Activated CD8-positive, alpha-beta T cell treated with anti-CD3 and anti-CD28 coated beads, Interleukin-2, amount 10 ng/mL, durations not matched to agents 7 days and 5 days (primary cell): ENCODE measurements at regions not wholly inside any gene's neighbourhood (a gene's known extent, or its start where the extent isn't known, plus 50 kb on each side); places are given as distances from the start of the nearest gene placed in this dataset.
"Not testable (repeated sequence)": the region's sequence is repeated elsewhere in the genome, so short reads cannot be mapped to it uniquely, and the experiment has no call there.

Experiments
- ATAC-seq: fragments of 150-1000 bp; cut with Tn5 transposase; one replicate; pipeline ENCODE4 v1.10.0; 2021; ENCODE audit warnings: moderate library complexity
- CTCF ChIA-PET: fragments of 350-600 bp; sonication (Branson Sonifier 250); formaldehyde crosslinking; loops from one replicate; lab custom pipeline; 2021; ENCODE audit warnings: antibody characterized with exemption; lab: Charles Lee
- POLR2A ChIA-PET: fragments of 350-600 bp; sonication (Branson Sonifier 250); formaldehyde crosslinking; loops from one replicate; lab custom pipeline; 2021; ENCODE audit warnings: antibody characterized with exemption; lab: Charles Lee
- DNase-seq: peaks from one replicate; pipeline ENCODE4 v3.0.0-alpha.2; 2020
- H3K27ac Mint-ChIP-seq: one replicate; pipeline ENCODE4 v1.8.0; 2021; ENCODE audit warnings: mild to moderate bottlenecking, mixed read lengths
- H3K27me3 Mint-ChIP-seq: one replicate; pipeline ENCODE4 v1.8.0; 2021; ENCODE audit warnings: low read depth, mixed read lengths
- H3K36me3 Mint-ChIP-seq: one replicate; pipeline ENCODE4 v1.8.0; 2021; ENCODE audit warnings: low read depth, mixed read lengths
- H3K4me1 Mint-ChIP-seq: one replicate; pipeline ENCODE4 v1.8.0; 2021; ENCODE audit warnings: low read depth, mixed read lengths
- H3K4me3 Mint-ChIP-seq: one replicate; pipeline ENCODE4 v1.8.0; 2021; ENCODE audit warnings: mild to moderate bottlenecking, mixed read lengths
- H3K9me3 Mint-ChIP-seq: one replicate; pipeline ENCODE4 v1.8.0; 2022; ENCODE audit warnings: mixed read lengths; ENCODE audit not compliant: insufficient read depth

- DNase-seq, ATAC-seq, H3K4me3 Mint-ChIP-seq, H3K9me3 Mint-ChIP-seq, H3K27me3 Mint-ChIP-seq, H3K36me3 Mint-ChIP-seq, CTCF ChIA-PET, H3K27ac Mint-ChIP-seq, POLR2A ChIA-PET, H3K4me1 Mint-ChIP-seq: not testable (repeated sequence)
Observed at GRCh38 chr2:101645886-101646285, 51.6 kb upstream of the MAP4K4 start.

DNA sequence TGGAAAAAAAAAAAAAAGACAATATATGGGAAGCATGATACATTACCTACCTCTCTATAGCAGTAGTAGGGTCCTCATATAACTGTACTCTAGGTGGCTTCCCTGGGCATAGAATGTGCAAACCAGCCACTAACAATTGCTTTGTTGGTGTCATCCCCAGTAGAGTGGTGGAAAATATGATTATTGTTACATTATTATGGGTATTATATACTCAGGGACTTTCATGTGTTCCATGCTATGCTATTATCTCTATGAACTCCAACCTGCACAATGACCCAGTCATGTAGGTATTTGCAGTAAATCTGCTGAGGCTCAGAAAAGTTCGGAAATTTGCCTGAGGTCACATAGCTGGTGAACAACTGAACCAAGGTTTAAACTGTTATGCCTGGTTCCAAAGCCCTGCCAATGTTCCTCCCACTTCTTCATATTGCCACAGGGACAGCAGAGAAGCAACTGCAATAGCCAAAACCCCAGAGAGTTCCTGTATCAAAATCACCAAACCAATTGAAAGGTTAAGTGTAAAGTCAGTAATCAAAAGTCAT lies 52.6 kb upstream of the MAP4K4 start:
- Mint-ChIP-seq H3K27ac (no peak overlapping the region), H3K27me3 (no peaks in the 10 kb centered on the region), H3K9me3 (no peaks in the 10 kb centered on the region), H3K4me1 (no peaks in the 10 kb centered on the region), H3K4me3 (no peak overlapping the region), H3K36me3 (no peaks in the 10 kb centered on the region)
- DNase-seq (no peak), ATAC-seq (no peak)
- POLR2A ChIA-PET = no interaction called here
- CTCF ChIA-PET = no interaction called here

DNA sequence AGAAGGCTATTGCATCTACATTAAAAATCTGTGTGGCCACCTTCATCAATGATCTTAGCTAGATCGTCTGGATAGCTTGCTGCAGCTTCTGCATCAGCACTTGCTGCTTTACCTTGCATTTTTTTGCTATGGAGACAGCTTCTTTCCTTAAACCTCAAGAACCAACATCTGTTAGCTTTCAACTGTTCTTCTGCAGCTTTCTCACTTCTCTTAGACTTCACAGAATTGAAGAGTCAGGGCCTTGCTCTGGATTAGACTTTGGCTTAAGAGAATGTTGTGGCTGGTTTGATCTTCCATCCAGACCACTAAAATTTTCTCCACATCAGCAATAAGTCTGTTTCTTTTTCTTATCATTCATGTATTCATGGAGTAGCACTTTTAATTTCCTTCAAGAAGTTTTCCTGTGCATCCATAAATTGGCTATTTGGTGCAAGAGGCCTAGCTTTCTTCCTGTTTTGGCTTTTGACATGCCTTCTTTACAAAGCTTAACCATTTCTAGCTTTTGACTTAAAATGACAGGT lies 54.4 kb upstream of the MAP4K4 start:
- Mint-ChIP-seq H3K27ac (no peak overlapping the region), H3K4me1 (no peaks in the 10 kb centered on the region), H3K27me3 (no peaks in the 10 kb centered on the region), H3K4me3 (no peak overlapping the region), H3K9me3 (no peaks in the 10 kb centered on the region), H3K36me3 (no peaks in the 10 kb centered on the region)
- ATAC-seq (no peak), DNase-seq (no peak)
- ChIA-PET CTCF (interaction anchor here (1.0 to 1.1 kb wide), 2 partner anchors 156 to 244 kb away, joined by 3 read pairs; no protein-coding TSS in a partner anchor), POLR2A (no interaction called here)

GRCh38 chr2:101638817-101639605 lies 58.5 kb upstream of the MAP4K4 start:
- Mint-ChIP-seq H3K36me3 (no peaks in the 10 kb centered on the region), H3K4me3 (no peak overlapping the region), H3K9me3 (no peaks in the 10 kb centered on the region), H3K27ac (no peak overlapping the region), H3K27me3 (no peaks in the 10 kb centered on the region), H3K4me1 (no peaks in the 10 kb centered on the region)
- ATAC-seq = no peak
- CTCF ChIA-PET = no interaction called here
- no peak for DNase-seq
- POLR2A ChIA-PET = no interaction called here

- Mint-ChIP-seq H3K27me3 (no peaks in the 10 kb centered on the region), H3K4me1 (no peaks in the 10 kb centered on the region), H3K36me3 (no peaks in the 10 kb centered on the region), H3K9me3 (no peaks in the 10 kb centered on the region), H3K4me3 (no peak overlapping the region), H3K27ac (no peak overlapping the region)
- ChIA-PET CTCF (no interaction called here), POLR2A (no interaction called here)
- no peak for DNase-seq
- ATAC-seq = no peak
Observed at GRCh38 chr2:101638181-101638711, 59.3 kb upstream of the MAP4K4 start.

GRCh38 chr2:101630224-101630949 lies 67.1 kb upstream of the MAP4K4 start:
- Mint-ChIP-seq H3K27ac (no peak overlapping the region), H3K4me3 (no peak overlapping the region), H3K4me1 (no peaks in the 10 kb centered on the region), H3K36me3 (no peaks in the 10 kb centered on the region), H3K27me3 (no peaks in the 10 kb centered on the region), H3K9me3 (no peaks in the 10 kb centered on the region)
- CTCF ChIA-PET = interaction anchor here (1.0 kb wide), 1 partner anchor 9 kb away, joined by 3 read pairs; no protein-coding TSS in a partner anchor
- POLR2A ChIA-PET = no interaction called here
- no peak for ATAC-seq
- DNase-seq = no peak

DNA sequence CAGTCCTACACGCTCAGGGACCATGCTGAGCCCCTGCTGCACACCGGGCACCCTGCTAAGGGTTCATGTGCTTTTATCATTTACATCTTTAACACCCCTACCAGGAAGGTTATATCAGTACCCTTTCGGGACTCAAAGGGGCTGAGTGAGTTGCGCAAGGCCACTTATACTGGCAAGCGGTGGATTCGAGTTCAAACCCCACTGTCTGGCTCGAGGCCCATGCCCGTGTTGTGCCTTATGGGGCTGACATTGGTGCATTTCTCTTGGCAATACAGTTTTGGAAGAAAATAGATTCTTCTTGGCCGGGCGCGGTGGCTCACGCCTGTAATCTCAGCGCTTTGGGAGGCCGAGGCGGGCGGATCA lies 69.5 kb upstream of the MAP4K4 start:
- no peaks in the 10 kb centered on the region for H3K27me3 Mint-ChIP-seq
- ChIA-PET CTCF (no interaction called here), POLR2A (no interaction called here)
- H3K4me3 Mint-ChIP-seq = no peak overlapping the region
- no peak overlapping the region for H3K27ac Mint-ChIP-seq
- H3K9me3 Mint-ChIP-seq = no peaks in the 10 kb centered on the region
- no peak for ATAC-seq
- no peaks in the 10 kb centered on the region for H3K36me3 Mint-ChIP-seq
- DNase-seq = no peak
- H3K4me1 Mint-ChIP-seq = peaks cover 9% of the 10 kb centered on the region

DNA sequence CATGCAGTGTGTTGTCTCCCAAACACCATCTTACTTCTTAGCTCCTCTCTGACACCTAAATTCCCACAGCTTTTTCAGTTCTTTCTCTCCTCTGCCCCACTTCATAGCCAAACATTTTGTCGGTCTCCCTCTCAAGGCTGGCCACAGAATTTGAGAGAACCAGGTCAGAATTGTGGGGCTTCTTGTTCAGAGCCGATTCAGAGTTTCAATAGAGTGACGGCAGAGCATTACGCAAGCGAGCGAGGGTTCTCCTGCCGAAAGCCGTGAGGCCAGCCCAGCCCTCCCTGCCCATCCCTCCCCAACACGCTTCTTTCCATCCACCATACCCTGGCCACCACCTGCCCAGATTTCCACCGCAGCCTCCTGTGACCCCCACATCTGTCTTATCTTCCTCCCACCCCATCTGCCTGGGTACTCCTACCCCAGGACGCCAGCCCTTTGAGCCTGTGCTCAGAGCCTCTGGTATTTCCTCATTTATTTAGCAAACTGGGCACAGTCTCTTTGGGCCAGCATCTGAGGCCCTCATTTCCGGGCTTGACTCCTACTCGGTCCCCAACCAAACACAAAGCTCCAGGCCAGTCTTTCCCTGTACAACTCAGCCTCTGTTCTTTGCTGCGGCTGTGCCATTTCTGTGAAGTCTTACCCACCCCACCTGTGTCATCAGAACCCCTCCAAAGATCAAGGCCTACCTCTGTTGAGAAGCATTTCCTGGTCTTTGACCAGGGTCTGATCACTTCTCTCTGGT lies 70.0 kb upstream of the MAP4K4 start:
- Mint-ChIP-seq H3K27me3 (no peaks in the 10 kb centered on the region), H3K4me3 (no peak overlapping the region), H3K27ac (no peak overlapping the region), H3K9me3 (no peaks in the 10 kb centered on the region), H3K4me1 (peaks cover 14% of the 10 kb centered on the region), H3K36me3 (no peaks in the 10 kb centered on the region)
- ATAC-seq (no peak), DNase-seq (no peak)
- CTCF ChIA-PET = no interaction called here
- POLR2A ChIA-PET = no interaction called here

DNA sequence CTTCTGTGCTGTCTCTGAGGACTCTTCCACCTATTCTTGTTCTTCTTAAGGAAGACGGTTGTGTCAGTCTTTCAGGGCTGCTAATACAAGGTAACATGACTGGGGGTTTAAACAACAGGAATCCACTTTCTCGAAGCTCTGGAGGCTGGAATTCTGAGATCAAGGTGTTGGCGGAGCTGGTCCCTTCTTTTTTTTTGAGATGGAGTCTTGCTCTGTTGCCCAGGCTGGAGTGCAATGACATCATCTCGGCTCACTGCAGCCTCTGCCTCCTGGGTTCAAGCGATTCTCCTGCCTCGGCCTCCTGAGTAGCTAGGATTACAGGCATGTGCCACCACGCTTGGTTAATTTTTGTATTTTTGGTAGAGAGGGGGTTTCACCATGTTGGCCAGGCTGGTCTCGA lies 71.7 kb upstream of the MAP4K4 start:
- CTCF ChIA-PET = not testable (repeated sequence)

GRCh38 chr2:101625387-101625786 lies 72.1 kb upstream of the MAP4K4 start:
- ChIA-PET POLR2A (no interaction called here), CTCF (no interaction called here)
- no peak for DNase-seq
- Mint-ChIP-seq H3K4me1 (peaks cover 15% of the 10 kb centered on the region), H3K27ac (no peak overlapping the region), H3K4me3 (no peak overlapping the region), H3K27me3 (no peaks in the 10 kb centered on the region), H3K36me3 (no peaks in the 10 kb centered on the region), H3K9me3 (no peaks in the 10 kb centered on the region)
- ATAC-seq = no peak

More for the DNA sequence above, 71.7 kb upstream of the MAP4K4 start:
- H3K27me3 Mint-ChIP-seq, H3K9me3 Mint-ChIP-seq, H3K4me3 Mint-ChIP-seq, POLR2A ChIA-PET, H3K27ac Mint-ChIP-seq, ATAC-seq, DNase-seq, H3K36me3 Mint-ChIP-seq: not testable (repeated sequence)
- H3K4me1 Mint-ChIP-seq = peaks cover 15% of the 10 kb centered on the region

GRCh38 chr2:101624706-101625332 lies 72.7 kb upstream of the MAP4K4 start:
- no peak for ATAC-seq
- Mint-ChIP-seq H3K9me3 (no peaks in the 10 kb centered on the region), H3K27me3 (no peaks in the 10 kb centered on the region), H3K36me3 (no peaks in the 10 kb centered on the region), H3K4me3 (no peak overlapping the region), H3K27ac (no peak overlapping the region), H3K4me1 (peaks cover 15% of the 10 kb centered on the region)
- no peak for DNase-seq
- CTCF ChIA-PET = no interaction called here
- POLR2A ChIA-PET = no interaction called here
